COR-L47 (cell line): ENCODE measurements at regions not wholly inside any gene's neighbourhood (a gene's known extent, or its start where the extent isn't known, plus 50 kb on each side); places are given as distances from the start of the nearest gene placed in this dataset.
"Not testable (repeated sequence)": the region's sequence is repeated elsewhere in the genome, so short reads cannot be mapped to it uniquely, and the experiment has no call there.

Experiments used
- DNase-seq: peaks from one replicate; lab custom pipeline; 2025; lab: John Stamatoyannopoulos, UW

- DNase-seq, result no peak
These were observed 85.8 kb downstream of the NIBAN1 start for GRCh38 chr1:184888505-184888904.

- no peak for DNase-seq
These were observed 91.1 kb downstream of the NIBAN1 start for GRCh38 chr1:184882957-184883815.

GRCh38 chr1:184881941-184882913 is 92.1 kb downstream of the NIBAN1 start:
- DNase-seq, result no peak

DNA sequence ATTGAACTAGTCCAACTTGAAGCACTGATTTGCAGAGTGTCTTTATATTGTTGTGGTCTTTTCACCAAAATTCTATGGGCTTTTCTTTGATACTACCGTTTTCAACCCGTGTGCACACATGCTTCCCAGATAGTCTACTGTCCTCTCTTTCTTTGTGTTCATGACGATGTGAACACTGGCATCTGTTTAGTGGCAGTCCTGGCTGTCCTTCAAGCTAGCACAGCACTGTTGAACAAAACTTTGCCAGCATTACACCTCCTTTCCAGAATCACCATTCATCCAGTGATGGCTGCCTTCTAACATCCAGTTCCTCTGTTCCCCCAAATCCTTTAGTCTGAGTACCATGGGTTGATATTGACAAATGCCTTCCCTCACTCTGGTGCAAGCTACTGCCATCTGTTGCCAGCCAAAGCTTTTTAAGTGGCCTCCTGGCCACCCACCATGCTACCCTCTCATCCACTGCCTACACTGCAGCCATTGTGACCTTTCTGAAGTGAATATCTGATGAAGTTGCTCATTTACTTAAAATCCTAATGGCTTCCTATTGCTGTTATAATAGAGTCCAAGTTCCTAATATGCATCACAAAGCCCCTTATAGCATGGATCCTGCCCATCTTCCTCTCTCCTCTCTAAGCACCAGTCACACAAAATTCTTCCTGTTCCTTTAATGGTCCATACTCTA is 94.3 kb downstream of the NIBAN1 start:
- no peak for DNase-seq

DNA sequence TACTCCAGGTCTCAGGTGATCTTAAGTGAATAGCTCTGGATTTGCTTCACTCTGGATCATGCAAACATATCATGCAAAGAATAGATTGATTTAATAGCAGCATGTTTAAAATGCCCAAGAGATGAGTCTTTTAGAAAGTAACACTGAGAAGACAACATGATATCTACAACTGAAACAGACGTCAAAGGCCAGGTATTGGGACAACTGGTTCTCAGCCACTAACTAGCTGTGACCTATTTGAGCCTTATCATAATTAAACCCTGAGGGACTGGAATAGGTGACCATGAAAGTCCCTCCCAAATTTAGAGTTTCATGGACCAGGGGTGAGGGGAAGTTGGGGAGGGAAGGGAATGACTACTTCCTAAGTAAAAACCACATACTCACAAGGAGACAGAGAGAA is 95.7 kb downstream of the NIBAN1 start:
- DNase-seq, result no peak

DNA sequence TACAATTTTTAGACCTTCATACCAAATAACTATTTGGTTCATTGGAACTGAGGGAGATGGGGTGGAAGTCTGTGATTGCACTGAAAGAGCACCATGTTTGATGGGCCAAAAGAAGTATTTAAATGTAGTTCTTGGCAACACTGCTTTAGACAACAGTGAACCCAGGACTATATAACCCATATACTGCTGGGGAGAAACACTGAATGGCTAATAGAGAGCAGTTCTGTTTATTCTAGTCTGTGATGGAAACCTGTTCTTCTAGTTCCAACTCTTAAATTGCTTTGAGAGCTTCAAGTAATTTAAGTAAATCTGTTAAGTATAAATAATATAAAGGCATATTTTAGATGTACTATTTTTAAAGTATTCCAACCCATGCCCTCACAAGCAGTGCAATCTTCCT is 96.3 kb downstream of the NIBAN1 start:
- DNase-seq, result no peak

GRCh38 chr1:184876015-184876414 is 98.3 kb downstream of the NIBAN1 start:
- not testable (repeated sequence) for DNase-seq

- DNase-seq, result no peak
These were observed 99.1 kb downstream of the NIBAN1 start for GRCh38 chr1:184875218-184875617.

DNA sequence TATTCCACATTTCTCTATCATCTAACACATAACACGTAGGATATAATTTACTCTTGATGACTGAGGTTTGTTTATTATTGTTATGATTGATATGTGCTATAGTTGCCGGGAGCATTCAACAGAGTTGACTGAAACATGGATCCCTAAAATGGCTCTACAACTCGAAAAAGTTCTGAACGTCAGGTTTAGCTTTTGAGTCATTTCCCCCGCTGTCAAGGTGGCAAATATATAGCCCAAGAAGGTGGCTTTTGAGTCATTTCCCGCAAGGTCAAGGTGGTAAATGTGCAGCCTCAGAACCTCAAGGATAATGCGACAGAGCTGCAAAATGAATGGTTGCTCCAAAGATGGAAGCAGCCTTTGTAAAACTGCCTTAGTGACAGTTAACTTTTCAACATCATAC is 104.0 kb downstream of the NIBAN1 start:
- no peak for DNase-seq

- DNase-seq, result no peak
These were observed 106.2 kb downstream of the NIBAN1 start for GRCh38 chr1:184867866-184868689.

DNA sequence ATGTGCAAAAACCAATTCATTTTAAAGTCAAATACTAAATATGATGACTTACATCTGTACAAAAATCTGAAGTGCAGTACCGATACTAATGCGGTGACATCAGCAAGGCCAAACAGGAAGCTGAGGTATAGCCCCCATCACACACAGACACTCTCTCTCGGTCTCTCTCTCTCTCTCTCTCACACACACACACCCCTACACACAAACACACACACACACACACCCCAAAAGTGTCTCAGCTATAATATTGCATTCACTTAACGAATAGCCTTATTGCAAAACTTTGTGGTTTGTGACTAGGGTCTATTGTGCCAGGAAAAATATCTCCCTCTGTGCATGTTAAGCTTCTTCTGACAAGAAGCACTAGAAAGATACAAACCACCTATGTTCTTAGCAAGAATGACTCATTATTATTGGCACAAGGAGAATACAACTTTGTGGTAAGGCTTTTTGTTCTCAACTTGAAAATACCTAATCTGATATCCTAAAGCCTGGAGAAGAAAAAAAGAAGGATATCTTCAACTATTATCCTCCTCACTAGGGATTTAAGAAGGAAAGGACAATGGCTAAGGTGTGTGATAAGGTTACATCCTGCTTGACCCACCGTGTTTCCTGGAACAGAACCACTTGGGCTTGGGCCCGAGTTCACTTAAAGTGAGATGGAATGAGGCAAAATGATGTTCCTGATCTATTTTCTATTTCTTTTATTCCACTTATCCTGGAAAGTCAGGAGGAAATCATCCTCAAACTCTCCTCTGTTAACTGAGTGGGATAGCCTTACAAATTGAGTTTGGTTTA is 107.1 kb downstream of the NIBAN1 start:
- DNase-seq, result no peak

DNA sequence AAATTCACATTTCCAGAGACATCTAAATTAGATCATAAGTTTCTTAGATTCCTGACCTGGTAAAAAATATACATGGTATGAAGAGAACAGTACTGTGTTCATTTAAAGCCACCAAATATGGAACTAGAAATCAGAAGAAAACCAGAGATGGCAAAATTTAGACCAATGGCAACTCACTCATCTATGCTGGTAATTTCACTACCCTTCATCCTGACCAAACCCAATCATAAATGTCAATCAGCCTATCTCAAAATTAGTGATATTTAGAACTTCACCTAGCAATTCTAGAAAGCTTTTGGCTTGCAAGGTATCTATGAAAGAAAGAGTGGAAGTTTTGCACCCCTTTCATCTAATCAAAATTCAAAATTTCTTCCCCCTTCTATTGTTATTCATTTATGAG is 107.7 kb downstream of the NIBAN1 start:
- DNase-seq, result no peak

DNA sequence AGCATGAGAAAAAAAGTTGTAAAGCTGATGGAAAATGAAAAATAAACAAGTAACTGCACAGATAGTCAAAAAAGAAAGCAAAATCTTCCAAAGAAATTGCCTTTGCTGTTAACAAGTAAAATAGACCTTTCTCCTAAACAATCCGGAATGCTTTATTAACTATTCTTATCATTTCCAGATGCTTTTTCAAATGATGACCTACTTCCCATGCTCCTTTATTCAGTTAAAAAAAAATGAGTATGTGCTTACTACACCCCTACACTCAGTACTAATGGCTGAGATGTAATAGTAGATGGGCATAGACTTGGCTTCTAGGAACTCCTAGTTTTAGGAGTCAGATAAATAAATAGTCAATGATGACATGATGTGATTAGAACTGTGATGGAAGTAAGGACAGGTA is 108.5 kb downstream of the NIBAN1 start:
- DNase-seq, result no peak

- no peak for DNase-seq
These were observed 107.2 kb upstream of the EDEM3 start for GRCh38 chr1:184861755-184862336.

GRCh38 chr1:184860985-184861754 is 106.5 kb upstream of the EDEM3 start:
- no peak for DNase-seq

DNA sequence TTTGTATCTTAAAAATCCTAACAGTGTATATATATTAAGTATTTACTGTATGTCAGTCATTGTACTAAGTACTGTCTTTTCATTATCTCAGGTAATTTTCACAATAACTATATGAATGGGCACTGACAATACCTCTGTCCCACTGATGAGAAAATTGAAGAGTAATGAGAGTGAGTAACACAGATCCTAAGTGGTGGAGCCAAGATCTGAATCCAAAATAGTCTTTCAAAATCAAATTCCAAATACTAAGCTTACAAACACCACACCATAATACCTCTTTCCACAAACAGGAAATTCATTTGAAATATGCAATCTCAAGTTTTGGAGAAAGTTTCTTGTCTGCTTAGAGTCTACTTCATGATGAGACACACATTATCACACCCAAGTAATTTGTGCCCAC is 105.9 kb upstream of the EDEM3 start:
- DNase-seq, result no peak

DNA sequence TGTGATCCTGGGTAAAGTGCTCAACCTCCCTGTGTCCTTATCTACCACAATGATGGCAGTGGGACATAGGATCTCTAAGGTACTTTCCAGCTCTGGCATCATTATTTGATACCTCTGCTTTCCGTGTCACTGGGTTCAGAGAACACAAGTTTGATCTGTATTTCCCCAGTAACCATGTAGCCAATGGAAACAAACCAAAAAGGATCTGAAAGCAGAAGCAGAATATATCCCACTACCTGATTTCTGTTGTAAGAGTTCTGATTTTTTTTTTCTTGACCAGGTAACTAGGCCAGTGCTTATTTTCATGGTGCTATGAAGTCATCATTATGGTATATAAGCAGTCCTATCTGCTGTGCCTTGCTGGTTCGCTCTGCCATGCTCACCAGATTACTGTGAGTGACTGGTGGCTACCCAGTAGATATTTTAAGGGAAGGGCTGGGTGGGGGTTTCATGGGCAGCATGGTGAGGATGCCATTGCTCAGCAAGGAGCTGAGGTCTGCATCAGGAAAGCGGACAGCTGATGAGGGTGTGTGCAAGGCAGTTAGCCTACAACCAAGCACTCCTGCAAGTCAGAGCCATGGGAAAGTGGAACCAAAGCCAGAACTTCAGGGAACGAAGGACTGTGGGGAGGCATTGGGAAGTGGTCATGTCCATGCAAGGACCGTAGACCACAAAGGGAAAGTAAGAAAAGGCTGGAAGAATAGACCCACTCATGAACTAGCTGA is 104.9 kb upstream of the EDEM3 start:
- no peak for DNase-seq

DNA sequence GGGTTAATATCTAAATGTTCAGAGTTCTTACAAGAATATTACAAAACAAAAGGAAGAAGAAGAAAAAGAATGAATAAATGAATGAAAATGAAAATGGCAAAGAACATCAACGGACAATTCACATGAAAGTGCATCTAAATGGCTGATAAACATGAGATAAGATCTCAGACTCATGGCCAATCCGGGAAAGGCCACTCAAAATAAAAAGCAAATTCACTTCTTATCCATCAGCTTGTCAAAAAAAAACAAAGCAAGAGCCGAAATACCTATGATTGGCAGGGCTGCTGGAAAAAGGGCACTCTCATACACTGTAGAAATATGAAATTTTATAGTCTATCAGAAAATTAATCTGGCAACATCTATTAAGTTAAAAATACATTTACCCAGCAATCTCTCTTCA is 103.6 kb upstream of the EDEM3 start:
- no peak for DNase-seq
